ENCODE measurements at regions not wholly inside any gene's neighbourhood (a gene's known extent, or its start where the extent isn't known, plus 50 kb on each side); places are given as distances from the start of the nearest gene placed in this dataset.

DNA sequence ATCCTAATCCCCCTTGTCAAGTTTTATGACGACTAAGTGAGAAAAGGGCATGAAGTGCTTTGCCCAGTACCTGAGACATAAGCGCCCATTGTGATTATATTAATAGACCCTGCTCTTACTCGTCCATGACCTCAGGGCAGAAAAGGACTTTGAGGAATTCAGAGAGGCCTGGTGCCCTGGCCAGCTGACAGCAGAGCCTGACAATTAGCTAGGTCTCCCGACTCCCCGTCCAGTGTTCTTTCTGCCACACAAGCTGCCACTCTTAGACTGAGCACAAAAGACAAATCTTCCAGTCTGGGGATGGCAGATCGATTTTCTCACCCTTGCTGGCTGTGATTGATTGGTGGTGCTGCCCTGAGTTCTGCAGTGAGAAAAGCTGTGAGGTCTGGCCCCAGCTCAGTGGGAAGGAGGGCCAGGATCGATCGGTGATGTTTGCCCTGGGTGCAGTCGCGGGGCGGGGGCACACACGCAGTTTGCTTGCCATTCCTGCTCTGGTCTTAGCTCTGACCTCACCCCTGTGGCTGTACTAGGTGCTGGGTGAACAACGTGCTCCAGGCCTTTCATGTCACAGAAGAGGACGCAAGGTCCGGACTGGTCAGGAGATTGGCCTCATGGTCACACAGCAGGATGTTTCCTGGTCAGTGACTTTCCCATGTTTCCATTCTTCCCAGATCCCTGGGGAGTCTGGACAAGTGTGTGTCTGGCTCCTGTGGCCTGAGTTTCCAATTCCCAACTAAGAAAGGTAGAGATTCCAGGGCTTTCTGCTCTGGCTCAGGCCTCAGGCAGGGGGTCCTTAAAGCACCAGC, 67.4 kb upstream of the TLE3 start:
- DNase-seq, result no peak

DNA sequence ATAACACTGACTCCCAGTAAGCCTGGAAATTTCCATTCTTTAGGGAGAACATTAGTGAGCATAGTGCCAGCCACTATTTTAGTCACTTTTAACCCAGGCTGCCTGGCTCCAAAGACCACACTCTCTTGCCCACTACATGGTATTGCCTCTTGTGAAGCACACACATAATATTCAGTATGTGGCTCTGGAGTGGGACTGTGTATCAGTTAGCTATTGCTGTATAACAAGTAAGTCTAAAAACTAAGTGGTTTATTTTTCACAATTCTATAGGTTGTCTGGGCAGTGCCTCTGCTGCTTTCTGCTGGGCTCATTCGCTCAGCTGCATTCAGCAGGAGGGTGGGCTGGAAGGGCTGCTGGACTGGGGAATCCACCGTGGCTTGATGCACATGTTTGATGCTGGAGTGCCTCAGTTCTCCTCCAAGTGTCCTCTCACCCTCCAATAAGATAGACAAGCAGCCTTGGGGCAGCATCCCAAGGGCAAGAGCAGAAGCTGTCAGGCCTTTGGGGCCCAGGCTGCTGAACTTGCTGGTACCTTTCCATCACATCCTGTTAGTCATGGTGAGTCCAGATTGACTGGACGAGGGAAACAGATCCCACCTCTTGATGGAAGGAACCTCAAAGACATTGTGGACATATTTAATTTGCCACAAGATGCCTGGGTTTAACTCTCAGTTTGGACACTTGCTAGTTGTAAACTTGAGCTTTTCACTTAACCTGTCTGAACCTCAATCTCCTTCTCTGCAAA, 66.6 kb upstream of the TLE3 start:
- DNase-seq, result no peak

DNA sequence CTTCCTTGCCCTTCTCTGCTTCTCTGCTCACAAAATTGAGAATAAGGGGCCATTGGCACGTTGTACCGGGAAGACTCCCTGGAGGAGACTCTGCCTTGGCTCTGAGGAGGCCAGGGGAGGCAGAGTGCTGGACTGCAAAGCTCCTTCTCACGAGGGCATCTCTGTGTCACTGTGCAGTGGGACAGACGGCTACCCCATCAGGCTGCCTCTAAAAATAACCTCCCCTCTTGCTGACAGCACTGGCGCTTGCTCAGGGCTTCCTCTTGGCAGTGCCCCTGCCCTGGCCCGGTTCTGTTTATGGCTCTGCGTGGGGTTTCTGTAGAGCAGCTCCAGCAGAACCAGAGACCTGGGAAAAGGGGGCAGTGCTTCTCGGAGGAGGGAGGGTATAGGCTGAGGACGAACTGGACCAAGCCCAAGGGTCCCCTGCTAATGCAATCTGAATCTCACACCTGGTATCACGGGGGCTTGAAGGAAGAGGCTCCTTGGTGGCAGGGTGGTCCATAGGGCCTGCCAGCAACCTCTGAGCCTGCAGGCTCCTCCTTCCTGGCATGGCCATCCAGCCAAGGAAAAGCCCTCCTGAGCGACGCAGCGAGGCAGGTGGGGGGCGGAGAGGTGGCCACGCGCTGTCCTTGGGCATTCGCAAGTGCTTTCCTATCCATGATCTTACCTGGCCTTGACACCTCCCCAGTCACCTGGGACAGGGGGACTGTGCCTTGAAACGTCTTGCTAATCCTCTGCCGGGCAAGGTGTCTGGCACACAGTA, 63.3 kb upstream of the TLE3 start:
- no peak for DNase-seq

DNA sequence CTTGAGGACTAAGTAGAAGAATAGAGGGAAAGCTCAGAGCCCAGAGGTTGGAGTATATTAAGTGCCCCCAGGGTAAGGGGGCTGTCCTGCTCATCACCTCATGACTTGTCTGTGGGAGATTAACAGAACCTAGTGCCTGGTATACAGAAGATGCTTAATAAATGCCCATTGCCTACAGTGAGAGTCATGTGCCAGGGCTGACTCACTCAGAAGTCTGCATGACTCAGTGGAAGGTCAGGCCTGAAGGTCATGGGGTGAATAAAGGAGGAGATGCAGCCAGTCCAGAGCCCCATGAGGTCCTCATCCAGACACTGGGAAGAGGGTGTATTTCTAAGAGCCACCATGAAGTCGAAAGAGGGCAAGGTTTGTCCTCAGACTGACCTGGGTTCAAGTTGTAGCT, 62.5 kb upstream of the TLE3 start:
- no peak for DNase-seq

DNA sequence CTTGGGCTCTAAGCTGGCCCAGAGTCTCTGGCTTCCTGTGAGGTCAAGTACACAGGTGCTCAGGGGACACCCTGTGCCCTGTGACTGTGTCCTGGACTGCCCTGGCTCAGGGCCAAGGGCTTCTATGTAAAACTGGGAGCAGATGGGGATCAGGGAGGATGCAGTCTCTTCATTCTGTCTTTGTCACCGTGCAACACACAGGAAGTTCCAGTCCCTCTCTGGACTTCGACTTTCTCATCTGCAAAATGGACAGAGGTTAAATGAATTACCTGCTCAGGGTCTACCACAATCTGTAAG, 61.9 kb upstream of the TLE3 start:
- DNase-seq, result no peak

DNA sequence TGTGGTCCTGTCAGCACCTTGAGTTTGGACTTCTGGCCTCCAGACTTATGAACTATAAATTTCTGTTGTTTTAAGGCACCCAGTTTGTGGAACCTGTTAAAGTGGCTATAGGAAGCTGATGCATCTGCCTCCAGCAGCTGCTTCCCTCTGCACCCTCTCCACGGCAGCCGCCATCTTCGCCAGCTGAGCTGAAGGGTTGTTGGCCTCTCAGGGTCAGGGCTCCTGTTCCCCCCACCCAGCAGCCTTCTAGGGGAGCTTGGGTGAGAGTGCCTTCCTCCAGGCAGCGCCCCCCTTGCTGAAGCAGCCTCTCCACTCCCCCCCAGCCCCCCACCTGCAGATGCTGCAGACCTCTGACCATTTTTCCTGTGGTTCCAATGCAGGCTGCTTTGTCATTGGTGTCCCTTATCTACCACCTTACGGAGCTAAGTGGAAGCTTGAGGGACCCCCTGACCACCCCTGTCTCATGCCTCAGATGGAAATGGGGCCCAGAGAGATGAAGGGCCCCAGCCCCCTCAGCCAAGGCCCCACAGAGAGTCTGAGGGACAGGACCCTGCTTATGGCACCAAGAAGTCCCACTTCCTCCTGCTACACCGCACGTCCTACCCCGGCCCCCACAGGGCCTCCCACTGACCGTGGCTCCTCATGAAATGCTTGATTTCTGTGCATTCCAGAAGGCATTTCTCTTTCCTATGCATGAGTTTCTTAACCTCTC, 61.4 kb upstream of the TLE3 start:
- no peak for DNase-seq

DNA sequence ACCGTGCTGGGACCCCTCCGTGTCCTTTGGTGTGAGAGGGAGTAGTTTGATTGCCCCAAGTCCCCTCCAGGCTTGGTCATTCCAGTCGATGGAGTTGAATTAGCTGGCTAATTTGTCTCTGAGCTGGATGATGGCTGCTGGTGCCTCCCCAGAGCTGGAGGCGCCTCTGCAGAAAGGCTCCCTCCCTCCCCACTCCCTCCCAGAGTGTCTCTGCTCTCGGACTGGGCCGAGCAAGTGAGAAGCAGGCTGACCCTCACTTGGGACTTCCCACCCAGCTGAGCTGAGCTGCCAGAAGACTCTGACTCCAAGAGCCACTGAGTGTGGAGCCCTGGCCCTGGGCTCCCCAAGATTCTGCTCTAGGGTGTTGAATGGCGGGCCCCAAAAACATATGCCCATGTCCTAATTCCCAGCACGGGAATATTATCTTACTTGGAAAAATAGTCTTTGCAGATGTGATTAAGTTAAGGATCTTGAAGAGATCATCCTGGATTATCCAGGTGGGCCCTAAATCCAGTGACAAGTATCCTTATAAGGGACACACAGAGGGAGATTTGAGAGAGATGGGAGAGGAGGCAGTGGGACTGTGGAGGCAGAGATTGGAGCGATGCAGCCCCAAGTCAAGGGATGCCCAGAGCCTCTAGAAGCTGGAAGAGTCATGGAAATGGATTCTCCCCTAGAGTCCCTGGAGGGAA, 60.7 kb upstream of the TLE3 start:
- no peak for DNase-seq

DNA sequence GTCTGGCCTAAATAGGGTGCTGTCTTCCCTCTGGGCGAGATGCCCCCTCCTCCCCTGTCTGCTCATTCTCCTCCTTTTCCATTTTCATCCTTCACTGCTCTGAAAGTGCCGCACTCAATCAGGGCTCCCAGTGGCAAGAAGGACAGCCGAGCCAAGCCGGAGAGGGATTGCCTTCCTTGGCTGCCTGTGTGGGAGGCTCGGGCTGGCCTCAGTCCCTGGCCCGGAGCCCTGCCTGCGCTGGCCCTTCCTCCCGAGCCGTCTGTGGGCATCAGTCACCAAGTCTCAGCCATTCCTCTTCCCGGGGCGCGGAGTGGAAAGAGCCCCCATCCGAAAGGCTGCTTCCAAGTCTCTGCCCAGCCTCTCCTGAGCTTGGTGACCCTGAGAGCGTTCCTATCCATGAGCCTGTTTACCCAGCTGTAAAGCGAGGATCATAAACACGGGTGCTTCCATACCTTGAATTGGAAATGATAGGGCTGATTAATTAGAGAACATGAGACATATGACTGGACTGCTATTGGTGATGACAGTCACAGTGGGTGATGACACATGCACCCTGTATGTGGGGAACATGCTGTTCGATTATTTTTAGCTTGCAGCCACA, 59.1 kb upstream of the TLE3 start:
- DNase-seq, result no peak

DNA sequence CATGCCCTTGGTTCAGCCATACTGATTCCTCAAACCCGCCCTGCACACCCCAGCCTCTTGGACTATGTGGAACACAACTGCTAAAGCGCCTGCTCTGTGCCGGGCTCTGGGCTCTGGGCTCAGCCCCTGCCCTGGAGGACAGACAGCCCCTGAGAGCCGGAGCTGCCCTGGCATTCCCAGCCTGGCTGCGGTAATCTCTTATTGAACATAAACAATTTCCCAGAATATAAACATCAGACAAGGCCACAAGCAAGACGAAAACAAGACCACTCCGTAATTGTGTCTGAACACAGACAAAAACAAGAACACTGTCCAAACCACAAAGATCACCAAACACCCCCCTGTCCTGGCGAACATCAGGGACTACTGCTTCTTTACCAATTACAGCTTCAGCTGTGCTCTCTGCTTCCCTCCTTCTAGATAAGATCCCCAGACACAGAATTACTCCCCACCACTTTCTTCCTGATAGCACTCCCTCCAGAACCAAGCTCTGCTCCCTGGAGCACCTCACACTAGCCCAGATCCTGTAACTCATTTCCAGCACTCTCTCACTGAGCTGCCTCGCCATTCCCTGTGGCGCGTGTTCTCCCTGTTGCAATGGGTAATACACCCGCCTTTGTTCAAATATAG, 57.1 kb upstream of the TLE3 start:
- no peak for DNase-seq

DNA sequence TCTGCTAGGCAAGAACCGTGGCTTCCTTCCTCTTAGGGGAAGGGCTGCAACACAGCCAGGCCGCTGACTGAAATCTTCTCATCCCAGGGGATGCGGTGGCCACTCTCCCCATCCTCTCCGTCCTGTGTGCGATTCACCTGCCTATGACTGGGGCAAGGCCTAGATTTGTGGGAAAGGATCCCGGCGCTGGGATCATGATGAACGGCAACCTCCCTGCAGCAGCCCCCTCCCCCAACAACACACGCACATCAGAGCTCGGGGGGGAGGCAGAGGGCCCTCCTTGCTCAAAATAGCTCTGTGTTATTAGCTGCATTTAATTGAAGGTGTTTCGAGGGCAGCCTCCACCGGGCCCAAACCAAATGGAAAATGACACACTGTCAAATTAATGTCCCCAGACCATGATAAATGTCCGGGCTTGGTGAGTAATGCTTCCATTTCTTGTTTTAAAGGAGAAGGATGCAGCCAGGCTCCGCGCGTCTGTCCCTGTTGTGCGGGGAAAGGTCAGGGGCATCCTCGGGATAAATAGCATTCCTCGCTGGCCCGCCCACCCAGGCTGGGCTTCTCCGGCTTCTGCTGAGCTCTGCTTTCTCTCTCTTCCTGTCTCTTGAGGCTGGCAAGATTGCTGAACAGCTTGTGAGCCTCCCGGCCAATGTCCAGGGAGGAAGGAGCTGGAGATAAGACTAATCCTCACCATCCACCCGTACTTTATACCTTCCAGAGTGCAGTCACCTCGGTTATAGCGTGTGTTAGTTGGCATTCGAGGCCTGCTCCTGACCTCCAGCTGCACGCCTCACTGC, 56.4 kb upstream of the TLE3 start:
- no peak for DNase-seq

DNA sequence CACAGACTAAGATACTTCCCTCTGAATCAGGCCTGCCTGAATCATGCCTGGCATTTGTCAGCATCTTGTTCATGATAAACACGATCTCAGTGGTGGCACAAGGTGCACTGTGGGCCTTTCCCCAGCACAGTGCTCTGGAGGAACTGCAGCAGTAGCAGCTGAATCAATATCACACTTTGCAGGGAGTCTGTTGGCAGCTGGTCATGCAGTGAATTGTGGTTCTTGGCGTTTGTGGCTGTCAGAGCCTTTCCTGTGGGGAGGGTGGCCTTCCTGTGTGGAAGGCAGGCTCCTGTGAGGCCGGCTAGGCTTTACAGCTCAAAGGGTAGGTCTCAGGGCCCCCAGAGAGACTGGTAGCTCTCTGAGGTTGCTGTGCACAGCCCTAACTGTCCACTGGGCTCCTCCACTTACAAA, 54.4 kb upstream of the TLE3 start:
- no peak for DNase-seq

DNA sequence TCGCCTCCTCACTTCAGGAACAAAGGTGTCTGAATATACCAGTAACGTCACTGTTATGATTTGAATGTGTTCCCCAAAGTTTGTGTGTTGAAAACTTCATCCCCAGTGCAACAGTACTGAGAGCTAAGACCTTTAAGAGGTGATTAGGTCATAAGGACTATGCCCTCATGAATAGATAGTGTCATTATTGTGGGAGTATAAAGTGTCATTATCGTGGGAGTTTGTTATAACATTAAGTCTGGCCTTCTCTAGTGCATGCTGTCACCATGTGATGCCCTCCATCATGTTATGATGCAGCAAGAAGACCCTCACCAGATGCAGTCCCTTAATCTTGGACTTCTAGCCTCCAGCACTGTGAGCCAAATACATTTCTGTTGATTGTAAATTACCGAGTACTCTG, 53.7 kb upstream of the TLE3 start:
- no peak for DNase-seq

DNA sequence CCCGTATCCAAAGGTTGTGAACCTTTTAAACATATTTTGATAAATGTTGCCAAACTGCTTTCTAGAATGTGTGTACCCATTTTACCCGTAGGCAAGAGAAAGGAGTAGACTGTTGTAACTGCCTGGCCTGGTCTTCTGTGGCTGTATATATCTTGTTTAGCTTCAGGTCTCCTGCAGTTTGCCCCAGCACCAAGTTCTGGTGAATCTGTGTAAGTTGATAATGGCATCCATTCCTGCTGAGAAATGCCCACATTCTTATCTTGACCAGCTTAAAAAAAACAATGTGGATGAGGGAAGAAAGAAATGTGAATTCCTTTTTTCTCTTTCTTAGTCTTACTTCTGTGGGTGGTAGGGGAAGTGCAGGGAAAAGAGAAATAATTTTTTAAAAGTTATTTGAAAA, 53.3 kb upstream of the TLE3 start:
- DNase-seq, result no peak

DNA sequence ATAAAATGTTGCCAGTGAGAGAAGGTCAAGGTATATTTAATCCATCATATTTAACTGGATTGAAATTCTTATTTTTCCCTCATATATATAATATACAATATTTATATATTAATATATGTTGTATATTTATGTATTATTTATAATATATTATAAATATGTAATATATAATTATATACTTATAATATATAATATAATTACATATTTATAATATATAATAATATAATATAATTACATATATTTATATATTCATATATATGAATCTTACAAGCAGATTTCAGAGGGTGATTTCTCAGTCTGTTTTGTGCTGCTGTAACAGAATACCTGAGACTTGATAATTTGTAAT, 52.7 kb upstream of the TLE3 start:
- no peak for DNase-seq

DNA sequence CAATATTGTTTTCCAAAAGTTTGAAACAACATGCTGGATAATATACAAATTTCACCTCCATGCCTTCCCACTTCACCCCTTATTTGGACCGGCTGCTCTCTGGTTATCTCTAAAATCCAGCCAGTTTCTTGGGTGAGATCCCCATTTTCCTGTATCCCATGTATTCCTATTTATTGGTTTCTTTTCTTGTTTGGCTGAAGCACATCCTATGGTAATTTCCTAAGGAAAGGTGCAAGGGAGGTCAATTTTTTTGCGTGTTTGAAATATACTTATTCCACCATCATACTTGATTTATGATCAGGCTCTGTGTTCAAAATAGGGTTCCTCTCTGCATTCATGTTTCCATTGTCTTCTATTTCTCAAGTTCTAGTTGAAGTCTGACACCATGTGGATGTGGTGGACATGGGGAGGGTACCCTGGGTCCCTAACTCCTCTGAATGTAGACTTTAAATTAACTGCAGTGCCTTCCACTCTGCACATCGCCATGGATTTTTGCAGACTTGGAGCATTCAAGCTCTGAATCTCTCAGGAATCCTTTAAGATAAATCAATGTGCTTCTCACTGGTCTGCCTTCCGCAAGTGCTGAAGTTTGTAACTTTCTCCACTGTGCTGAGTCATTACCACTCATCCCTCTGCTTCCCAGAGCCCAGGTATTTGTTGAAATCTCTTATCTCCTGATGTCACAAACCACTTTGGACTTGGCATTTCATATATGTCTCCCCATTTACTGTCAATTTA, 52.1 kb upstream of the TLE3 start:
- DNase-seq, result no peak

DNA sequence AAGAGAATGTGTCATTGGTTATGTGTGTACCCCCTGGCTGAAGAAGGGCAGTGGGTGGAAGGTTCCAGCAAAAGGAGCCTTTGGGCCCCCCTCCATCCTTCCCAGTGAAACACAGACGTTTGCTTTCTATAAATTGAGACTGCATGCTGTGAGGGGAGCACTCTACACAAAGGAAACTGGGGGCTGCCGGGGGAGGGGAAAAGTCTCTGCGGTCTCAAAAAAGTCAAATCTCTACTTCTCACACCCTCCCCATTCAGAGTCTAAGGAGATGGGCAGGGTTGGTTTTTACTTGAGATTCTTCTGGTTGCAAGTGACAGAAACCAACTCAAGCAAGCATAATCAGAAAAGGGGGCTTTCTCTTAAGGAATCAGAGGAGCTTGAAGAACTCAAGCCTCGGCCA, 50.1 kb upstream of the TLE3 start:
- no peak for DNase-seq
